GM19328 (cell line): ENCODE measurements at regions not wholly inside any gene's neighbourhood (a gene's known extent, or its start where the extent isn't known, plus 50 kb on each side); places are given as distances from the start of the nearest gene placed in this dataset.

Source experiments
- ATAC-seq: cut with Tn5 transposase; IDR thresholded peaks from one replicate; pipeline ENCODE4 v1.9.1; 2021; ENCODE audit warnings: mild to moderate bottlenecking, moderate library complexity; ENCODE audit not compliant: unreplicated experiment

GRCh38 chr7:156115582-156115981 is 303.3 kb upstream of the SHH start:
- ATAC-seq, result no peak

GRCh38 chr7:156113731-156114130 is 301.5 kb upstream of the SHH start:
- no peak for ATAC-seq

GRCh38 chr7:156109988-156110387 is 297.7 kb upstream of the SHH start:
- ATAC-seq, result no peak

GRCh38 chr7:156109076-156109475 is 296.8 kb upstream of the SHH start:
- no peak for ATAC-seq

- no peak for ATAC-seq
These were observed 295.7 kb upstream of the SHH start for GRCh38 chr7:156107957-156108356.

GRCh38 chr7:156106107-156106426 is 293.8 kb upstream of the SHH start:
- ATAC-seq, result no peak

- ATAC-seq, result no peak
These were observed 293.3 kb upstream of the SHH start for GRCh38 chr7:156105337-156106106.

- no peak for ATAC-seq
These were observed 292.5 kb upstream of the SHH start for GRCh38 chr7:156104501-156105336.

GRCh38 chr7:156102267-156102666 is 290.0 kb upstream of the SHH start:
- no peak for ATAC-seq

GRCh38 chr7:156101355-156101754 is 289.1 kb upstream of the SHH start:
- ATAC-seq, result no peak

GRCh38 chr7:156100086-156100485 is 287.8 kb upstream of the SHH start:
- ATAC-seq, result no peak

- no peak for ATAC-seq
These were observed 286.8 kb upstream of the SHH start for GRCh38 chr7:156099085-156099484.

- ATAC-seq, result no peak
These were observed 284.7 kb upstream of the SHH start for GRCh38 chr7:156096771-156097538.

GRCh38 chr7:156095908-156096539 is 283.8 kb upstream of the SHH start:
- ATAC-seq, result no peak

- no peak for ATAC-seq
These were observed 282.3 kb upstream of the SHH start for GRCh38 chr7:156094350-156095146.

GRCh38 chr7:156092307-156092706 is 280.0 kb upstream of the SHH start:
- ATAC-seq, result no peak

- ATAC-seq, result no peak
These were observed 279.3 kb upstream of the SHH start for GRCh38 chr7:156091519-156092080.

- no peak for ATAC-seq
These were observed 278.7 kb upstream of the SHH start for GRCh38 chr7:156090988-156091387.

- ATAC-seq, result no peak
These were observed 277.0 kb upstream of the SHH start for GRCh38 chr7:156089222-156089621.

GRCh38 chr7:156088115-156088514 is 275.9 kb upstream of the SHH start:
- no peak for ATAC-seq
